GM18519 (cell line): ENCODE measurements at regions not wholly inside any gene's neighbourhood (a gene's known extent, or its start where the extent isn't known, plus 50 kb on each side); places are given as distances from the start of the nearest gene placed in this dataset.

Experiments
- ATAC-seq: cut with Tn5 transposase; IDR thresholded peaks from one replicate; pipeline ENCODE4 v1.9.1; 2021; ENCODE audit warnings: mild to moderate bottlenecking, moderate library complexity; ENCODE audit not compliant: unreplicated experiment, low FRiP score

DNA sequence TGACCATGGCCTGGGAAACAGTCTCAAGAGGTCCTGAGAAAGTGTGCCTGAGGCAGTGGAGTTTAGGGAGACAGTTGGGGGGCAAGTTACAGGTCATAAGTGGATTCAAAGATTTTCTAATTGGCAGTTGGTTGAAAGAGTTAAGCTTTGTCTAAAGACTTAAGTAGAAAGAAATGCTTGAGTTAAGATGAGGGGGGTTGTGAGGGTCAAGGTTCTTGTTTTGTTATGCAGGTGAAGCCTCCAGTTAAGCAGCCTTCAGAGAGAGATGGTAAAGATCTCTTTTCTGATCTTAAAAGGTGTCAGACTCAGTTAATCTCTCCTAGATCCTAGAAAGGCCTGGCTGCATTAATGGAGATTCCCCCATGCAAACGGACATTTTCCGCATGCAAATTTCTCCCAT is 356.3 kb upstream of the C2CD4B start:
- no peak for ATAC-seq

DNA sequence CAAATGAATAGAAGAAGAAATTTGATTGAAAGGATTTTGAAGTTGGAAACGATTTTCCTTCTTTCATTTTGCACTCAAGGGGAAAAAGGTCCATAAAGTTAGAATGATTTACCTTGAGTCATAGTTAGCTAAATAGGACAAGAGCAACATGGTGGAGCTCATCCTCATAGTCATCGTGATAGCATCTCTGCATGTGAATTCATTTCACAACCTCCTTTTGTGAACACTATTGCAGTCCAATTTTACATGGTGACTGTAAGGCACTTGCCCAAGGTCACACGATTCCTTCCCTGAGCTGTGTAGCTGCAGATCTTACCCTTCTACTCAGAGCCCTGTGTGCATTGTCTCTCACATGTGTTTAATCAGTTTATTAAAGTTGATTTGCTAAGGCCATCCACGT is 359.8 kb upstream of the C2CD4B start:
- ATAC-seq, result no peak

DNA sequence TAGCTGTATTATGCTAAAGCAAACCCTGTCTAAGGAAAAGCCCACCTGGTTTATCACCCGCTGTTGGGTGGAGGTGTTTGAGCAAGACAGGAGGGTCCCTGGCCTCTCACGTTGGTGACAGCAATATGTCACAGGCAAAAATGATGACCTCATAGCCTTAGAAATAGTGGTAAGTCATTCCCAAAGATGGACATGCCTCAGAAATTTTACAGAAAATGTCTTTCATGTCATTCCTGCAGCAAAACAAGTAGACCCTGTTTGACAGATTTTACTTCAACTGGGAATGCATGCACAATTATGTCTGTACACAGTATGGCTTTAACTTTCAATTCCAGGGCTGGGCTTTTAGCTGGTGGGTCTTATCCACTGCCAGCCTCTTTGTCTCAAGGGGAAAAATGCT is 362.3 kb upstream of the C2CD4B start:
- no peak for ATAC-seq

DNA sequence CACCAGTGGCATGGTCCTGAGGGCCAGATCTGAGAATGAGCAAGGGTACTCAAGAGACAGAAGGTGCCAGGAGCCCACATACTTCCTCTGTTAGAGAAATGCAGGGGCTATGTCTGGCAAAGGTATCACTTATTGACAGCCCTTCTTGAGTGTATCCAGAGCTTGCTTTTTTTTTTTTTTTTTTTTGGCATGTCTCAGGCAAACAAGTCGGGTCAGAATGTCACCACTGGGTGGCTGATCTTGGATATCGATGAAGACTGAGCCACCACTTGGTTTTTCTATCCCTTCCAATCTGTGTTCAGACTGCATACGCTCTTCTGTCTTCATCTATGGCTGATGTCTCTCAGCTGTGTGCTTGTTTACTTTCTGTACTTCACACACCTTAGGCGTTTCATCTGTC is 363.4 kb upstream of the C2CD4B start:
- no peak for ATAC-seq

DNA sequence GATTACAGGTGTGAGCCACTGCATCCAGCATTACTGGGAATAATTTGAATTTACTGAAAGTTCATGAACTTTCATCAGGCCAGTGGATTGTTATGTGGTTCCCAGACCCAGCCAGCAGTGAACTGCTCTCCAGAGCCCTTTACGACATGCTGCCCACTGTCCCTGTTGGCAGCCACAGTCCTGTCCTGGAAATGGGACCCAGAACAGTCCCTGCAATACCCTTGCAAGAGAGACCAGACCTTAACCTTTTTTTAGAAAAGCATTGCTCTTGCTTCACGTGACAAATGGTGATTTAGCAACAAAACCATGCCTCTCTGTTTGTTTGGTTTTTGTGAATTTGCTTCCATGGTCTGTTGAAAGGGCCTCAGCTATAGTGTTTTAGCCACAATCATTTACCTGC is 367.3 kb upstream of the C2CD4B start:
- ATAC-seq, result no peak

DNA sequence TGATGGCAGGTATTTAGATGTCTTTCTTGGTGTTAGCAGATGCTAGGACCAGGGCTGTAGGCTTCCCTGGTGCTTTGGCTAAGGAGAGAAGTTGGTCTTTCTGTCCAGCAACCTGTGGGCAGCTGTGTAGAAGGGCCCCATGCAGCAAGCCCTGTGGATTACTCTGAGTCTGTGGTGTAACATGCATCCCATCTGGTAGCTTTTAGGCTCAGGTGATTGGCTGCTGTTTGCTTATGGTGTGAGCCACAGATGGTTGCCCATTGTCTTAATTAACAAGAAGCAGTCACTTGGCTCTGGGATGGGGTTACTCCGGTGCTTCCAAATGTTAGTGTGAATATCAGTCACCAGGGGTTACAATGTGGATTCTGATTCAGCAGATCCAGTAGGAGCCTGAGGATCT is 368.6 kb upstream of the C2CD4B start:
- ATAC-seq, result no peak

DNA sequence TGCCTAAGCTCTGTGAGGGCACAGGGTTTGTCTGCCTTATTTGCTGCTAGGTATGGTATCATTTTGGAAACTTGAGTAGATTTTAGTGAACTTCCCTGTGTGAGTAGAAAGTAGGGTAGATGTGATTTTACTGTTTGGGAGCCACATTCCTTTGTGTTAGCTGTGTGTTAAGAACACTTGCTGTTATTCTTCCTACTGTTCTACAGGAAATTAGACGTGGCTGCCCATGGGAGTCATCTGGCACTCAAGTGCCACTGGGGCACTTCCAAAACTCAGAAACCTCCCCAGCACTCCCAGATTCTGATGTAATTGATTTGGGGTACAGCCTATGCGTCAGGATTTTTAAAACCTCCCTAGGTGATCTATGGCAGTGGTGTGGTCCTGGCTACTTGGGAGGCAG is 369.9 kb upstream of the C2CD4B start:
- no peak for ATAC-seq

DNA sequence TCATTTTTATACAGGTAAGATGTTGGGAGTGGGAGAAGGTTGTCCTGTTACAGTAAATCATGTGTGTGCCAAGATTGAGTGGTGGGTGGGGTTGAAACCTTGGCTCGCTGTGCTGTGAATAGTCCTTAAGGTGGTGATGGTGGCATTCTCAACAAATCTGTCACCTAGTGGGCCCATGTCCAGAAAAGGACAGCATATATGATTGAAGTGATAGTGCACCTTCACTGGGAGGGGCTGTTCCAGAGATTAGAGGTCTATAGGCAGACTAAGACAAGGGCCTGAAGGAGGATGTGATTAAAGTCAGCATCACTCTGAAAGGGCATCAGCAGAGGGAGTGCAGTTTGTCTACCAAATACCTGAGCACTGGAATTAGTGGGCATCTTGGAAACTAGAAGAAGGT is 374.2 kb upstream of the C2CD4B start:
- ATAC-seq, result no peak

DNA sequence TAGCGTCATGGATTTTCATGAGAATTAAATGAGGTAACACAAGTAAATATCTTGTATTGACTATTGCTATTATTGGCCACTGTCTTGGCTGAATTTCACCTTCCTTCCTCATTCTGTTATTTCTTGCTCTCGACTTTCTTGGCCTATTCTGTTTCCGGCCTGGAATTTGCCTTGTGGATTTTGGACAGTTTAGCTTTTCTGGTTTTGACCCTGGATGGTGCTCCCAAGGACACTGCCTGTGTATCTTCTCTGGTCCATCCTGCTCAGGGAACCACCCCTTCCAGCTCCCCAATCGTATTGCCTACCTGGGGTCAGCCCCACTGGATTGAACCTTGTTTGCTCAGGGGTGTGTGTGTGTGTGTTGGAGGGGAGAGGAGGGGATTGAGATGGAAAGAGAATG is 376.2 kb upstream of the C2CD4B start:
- ATAC-seq, result no peak

DNA sequence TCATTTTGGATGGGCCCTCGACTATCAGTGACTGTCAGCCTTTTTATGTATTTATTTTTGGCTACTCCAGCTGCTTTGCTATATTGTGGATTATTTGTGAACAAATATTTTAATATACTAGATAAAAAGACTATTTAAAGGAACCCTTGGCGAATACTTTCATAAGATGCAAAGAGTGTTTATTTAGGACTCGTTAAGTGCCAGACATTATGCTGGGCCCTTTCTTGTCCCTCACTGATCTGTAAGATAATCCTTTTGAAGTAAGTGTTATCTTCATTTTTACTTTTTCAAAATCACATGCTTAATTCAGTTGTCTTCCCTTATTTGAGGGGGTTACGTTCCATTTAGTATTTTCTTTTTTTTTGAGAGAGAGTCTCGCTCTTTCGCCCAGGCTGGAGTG is 376.8 kb upstream of the C2CD4B start:
- ATAC-seq, result no peak

DNA sequence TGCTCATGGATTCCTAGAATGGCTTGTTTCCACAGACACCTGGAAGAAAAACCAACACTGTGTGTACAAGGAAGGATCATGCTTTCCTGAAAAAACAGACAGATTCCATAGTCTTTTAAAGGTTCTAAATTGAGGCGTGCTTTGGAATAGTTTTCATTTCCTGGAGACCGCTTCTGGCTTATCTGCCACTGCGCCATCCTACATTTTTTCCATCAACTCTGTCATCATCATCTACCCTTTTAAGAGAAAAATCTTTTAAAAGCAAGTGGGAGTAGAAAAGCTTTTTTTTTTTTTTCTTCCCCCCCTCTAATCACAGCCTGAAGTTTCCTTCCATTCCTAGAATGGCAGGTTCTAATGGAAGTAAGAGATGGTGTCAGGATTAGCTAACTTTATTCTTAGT is 379.4 kb upstream of the C2CD4B start:
- ATAC-seq, result no peak

DNA sequence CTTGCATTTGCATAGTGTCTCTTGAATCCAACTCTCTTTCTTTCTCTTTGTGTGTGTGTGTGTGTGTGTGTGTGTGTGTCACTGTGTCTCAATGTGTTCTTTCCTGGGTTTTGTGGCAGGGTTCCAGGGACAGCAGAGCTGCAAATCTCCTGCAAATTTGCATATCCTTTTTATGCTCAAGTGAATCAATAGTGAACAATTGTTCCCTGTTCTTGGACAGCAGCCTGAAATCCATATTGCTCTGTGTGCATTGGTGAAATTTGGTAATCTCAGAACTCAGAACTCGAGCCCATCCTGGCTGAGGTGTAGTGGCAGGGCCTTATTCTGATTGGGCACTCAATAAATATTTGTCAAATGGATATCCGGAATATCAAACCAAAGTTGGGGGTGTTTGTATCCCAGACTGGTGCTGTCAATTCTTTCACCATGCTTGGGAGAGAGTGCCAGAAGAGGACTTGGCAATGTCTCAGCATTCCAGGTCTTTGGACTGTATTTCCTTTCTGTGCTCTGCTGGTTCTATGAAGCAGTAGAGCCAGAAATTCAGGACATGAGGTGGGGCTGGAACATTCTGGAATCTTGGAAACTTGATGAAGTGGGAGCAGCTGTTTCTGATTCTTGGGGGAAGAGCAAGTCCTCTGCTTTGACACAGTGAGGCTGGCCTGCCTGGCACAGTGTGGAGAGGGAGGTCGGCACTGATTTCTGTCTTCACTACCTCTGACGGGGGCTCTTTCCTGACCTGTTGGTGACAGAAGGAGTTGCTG is 380.6 kb upstream of the C2CD4B start:
- no peak for ATAC-seq

DNA sequence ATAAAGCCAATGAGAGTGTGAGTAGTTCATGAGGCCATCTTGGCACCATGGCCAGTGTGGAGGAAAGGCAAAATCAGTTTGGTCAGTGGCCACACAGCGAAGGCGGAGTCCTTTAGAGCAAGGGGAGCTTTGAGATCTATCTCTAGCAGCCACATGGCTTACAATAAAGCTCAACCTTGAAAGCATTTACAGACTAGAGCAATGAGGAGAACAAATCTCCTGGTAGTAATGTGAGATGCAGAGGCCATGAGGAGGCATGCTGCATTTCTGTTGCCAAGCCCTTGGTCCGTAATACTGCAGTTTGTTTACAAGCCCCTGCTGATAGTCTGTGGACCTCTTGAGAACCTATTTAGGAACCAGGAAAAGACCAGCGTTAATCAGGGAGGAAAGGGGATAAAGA is 381.5 kb upstream of the C2CD4B start:
- ATAC-seq, result no peak

DNA sequence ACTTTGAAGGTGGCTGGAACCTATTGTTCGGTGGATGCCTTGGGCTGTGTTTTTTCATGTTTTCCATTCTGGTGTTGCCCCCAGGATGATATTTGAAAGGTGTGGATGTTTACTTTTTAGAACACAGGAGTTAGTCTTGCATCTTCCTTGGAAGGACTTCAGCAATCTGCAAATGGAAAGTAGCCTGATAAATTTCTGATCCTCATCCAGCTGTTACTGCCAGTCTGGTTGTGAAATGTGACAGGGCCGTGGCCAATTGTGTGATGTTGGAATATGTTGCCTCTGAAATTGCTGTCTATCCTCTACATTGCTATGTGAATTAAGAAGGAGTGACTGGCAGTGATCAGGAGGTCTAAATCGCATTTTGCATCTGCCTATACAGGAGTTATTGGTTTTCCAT is 382.5 kb upstream of the C2CD4B start:
- no peak for ATAC-seq

DNA sequence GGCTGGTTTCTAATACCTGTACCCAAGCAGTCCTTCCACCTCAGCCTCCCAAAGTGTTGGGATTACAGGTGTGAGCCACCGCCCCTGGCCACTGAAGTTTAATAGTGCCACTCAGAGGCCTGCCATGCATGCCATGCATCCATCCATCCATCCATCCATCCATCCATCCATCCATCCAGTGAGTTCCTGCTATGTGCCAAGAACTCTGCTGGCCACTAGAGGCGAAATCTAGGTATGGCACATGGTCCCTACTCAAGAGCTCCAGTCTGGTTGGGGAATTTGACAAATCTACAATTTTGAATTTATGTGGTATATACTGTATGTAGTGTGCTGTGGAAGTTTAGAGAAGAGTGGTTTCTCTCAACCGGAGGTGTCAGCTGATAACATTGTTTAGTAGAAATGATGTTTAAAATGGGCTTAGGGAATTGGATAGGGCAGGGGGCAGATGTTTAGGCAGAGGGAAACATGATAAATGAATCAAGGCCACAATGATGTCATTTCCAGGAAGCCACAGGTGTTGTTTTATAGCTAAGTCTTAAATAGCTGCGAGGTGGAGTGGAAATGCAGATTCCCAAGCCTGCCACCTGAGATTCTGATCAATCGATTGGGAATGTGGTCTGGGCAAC is 384.4 kb upstream of the C2CD4B start:
- no peak for ATAC-seq

DNA sequence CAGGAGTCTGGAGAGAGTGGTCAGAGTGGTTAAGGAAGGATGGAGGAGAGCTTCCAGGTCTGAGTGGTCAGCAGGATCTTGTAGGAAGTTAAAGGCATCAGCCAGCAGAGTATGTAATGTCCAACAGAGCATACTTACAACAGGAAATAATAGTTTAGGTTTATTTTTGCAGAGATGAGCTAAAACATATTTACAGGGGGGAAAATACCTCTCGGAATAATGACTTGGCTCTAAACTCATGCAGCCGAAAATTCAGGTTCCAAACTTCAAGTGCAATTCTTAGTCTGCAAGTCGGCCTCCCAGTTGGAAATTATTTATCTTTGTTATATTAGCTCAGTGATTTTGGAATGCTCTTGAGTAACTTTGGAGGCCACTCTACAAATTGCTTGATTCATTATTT is 385.0 kb upstream of the C2CD4B start:
- no peak for ATAC-seq

DNA sequence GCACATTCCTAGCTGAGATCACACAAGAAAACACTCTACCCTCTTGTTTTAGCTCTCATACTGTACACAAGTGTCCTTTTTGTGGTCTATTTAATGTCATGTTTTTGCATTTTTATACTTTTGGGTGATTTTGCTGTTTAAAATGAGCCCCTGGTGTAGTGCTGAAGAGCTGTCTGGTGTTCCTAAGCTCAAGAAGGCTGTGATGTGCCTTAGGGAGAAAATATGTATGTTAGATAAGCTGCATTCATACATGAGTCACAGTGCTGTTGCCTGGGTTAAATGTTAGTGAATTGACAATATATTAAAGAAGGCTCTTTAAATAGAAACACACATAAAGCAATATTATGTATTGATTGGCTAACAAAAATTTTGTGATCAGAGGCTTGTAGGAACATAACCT is 387.4 kb upstream of the C2CD4B start:
- ATAC-seq, result no peak

DNA sequence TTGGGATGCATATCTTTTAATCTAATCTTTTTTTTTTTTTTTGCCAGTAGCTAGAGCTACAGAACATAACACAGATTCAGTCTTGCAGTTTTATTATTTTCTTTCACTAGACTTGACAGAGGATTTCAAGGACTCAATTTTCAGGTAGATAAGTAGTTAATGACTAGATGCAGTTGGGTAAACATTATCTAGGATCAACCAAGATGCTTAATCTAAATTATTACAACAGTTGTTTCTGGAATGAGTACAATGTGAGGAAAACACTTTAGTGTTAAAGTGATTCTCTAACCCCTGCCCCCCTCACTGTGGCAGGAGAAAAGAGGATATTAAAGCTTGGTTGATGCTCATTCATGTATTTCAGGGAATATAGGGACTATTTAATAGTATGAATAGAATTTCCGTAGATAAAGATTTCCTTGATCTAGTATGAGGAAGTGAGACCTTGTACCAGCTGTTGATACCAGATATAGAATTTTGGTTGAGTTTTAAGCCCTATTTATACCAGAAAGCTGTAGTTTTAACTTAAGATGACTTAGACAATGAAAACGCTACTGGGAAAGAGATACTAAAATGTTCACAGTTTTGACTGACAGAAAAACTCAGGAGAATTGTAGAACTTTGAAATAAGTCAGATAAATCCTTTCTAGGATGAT is 389.0 kb upstream of the C2CD4B start:
- no peak for ATAC-seq

DNA sequence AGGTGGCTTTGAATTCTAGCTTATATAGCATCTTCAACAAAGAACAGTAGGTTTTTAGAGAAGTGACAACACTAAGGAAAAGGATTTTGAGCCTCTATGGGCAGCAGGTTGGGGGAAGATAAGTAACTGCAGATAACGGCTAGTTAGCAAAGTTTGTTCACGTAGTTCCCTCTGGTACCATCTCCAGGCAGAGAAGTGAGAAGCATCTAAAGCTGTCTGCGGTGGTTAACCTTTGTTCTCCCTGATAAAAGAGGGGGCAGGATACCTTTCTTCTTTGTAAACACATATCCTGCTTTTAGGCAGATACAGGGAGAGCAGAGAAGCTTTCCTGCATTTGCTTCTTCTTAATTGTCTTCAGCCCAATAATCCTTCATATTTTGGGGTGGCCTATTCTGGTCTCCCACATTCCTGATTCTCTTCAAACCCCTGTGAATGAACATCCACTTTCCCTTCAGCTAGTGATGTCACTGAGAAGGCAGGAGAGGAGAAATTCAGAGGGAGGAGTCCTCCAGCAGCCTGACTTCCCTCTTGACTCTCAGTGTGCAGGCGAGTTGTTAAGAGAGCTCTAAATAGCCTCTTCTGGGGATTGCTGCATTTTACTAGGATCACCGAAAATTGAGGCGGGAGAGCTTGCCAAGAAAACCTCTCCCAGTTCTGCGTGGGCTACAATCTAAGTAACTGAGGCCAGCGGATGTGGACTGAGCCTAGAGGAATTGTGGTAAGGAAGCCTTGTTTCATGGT is 393.7 kb upstream of the C2CD4B start:
- ATAC-seq, result no peak

DNA sequence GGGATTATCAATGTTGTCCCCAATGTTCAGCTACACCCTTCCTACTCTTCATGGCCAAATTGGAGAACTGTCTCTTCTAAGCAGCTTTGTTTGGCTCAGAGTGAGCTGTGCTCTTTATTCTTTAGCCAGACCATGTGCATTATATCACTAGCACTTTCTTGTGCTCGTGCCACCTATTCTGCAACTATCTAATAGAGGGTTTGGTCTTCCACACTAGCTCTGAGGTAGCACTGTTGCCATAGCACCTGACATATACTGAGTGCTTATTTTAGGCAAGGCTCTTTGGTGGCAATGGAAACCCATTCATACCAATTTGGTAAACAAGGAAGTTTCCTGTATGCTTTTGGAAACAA is 394.3 kb upstream of the C2CD4B start:
- no peak for ATAC-seq

DNA sequence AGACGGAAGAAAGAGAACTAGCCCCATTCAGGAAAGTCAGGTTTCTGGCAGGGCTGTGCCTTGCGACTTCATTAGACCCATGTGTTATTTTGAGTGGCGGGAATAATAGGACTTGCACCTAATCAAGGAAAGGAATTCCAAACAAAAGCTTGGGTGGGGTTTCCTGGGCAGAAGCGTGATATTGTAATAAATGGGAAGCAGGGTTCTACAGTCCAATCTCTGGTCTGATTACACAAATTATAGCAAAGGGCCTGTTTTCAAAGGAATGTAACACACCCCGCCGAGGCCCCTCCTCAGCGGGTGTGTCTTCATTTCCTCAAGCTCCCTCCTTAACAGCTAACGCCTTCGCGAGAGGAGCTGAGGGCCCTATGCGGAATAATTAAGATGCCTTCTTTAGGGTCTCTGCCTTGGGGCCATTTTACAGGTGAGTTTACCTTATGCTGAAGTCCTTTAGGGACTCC is 396.0 kb upstream of the C2CD4B start:
- ATAC-seq, result no peak
